Mammary epithelial cell (primary cell): ENCODE measurements at regions not wholly inside any gene's neighbourhood (a gene's known extent, or its start where the extent isn't known, plus 50 kb on each side); places are given as distances from the start of the nearest gene placed in this dataset.

Experiments used
- EZH2 ChIP-seq: IDR thresholded peaks from 2 replicates; pipeline ENCODE4 v1.6.1; 2012; ENCODE audit warnings: low read length, inconsistent platforms, borderline replicate concordance
- TF ChIP-seq, protein P1 (sequence below), 2 donors: IDR thresholded peaks in 1 of 2; conservative IDR thresholded peaks in 1 of 2; 2 replicates each; pipeline ENCODE4 v1.5.1; 2011 to 2012; ENCODE audit warnings: inconsistent platforms in 2 of 2, low read length in 2 of 2, mild to moderate bottlenecking in 2 of 2, control low read depth in 1 of 2, low read depth in 1 of 2; ENCODE audit not compliant: insufficient read depth in 1 of 2; ENCODE audit errors: extremely low read depth in 1 of 2

DNA sequence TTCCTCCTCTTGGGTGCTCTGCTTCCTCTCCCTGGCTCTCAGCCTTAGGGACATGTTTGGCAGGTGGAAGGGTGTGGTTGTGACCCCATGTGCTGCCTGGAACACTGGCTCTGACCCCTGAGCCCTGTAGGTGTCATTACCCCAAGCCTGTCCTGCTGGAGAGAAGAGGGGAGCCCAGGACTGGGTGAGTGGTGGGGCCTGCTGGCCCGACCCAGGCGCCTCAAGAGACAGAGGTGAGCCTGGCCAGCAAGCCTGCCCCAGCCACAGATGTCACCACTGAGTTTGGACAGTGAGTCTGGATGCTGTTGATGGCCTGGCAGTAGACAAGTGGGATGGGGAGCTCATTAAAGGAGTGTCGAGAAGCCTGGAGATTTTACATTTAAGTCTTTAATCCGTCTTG is 1112.2 kb downstream of the BRD1 start:
- TF ChIP-seq, protein P1, sequence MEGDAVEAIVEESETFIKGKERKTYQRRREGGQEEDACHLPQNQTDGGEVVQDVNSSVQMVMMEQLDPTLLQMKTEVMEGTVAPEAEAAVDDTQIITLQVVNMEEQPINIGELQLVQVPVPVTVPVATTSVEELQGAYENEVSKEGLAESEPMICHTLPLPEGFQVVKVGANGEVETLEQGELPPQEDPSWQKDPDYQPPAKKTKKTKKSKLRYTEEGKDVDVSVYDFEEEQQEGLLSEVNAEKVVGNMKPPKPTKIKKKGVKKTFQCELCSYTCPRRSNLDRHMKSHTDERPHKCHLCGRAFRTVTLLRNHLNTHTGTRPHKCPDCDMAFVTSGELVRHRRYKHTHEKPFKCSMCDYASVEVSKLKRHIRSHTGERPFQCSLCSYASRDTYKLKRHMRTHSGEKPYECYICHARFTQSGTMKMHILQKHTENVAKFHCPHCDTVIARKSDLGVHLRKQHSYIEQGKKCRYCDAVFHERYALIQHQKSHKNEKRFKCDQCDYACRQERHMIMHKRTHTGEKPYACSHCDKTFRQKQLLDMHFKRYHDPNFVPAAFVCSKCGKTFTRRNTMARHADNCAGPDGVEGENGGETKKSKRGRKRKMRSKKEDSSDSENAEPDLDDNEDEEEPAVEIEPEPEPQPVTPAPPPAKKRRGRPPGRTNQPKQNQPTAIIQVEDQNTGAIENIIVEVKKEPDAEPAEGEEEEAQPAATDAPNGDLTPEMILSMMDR (conservative IDR thresholded peaks at IDR 0.05 in 1 of 2, IDR thresholded peaks at IDR 0.05 in 1 of 2; ENCODE audit: extremely low read depth in 1 of 2, insufficient read depth in 1 of 2, low read depth in 1 of 2, low read length in 2 of 2): no peak
- TF ChIP-seq EZH2: no peak
